OCI-LY7 (cell line): ENCODE measurements at regions not wholly inside any gene's neighbourhood (a gene's known extent, or its start where the extent isn't known, plus 50 kb on each side); places are given as distances from the start of the nearest gene placed in this dataset.

ENCODE experiments used
- EZH2phosphoT487 ChIP-seq: fragments of 200-600 bp; sonication (generic); IDR thresholded peaks from 2 replicates; pipeline ENCODE4 v1.6.1; 2018; ENCODE audit warnings: low read depth, borderline replicate concordance, mild to moderate bottlenecking, mixed run types, antibody characterized with exemption, low read length, moderate library complexity, mixed read lengths
- TF ChIP-seq, protein P1 (sequence below): fragments of 200-600 bp; sonication (generic); conservative IDR thresholded peaks from 2 replicates; pipeline ENCODE4 v1.5.1; 2014; ENCODE audit warnings: mild to moderate bottlenecking, antibody characterized with exemption, low read length, moderate library complexity, mixed read lengths

GRCh38 chr4:11675051-11675800 lies 246.5 kb upstream of the HS3ST1 start:
- TF ChIP-seq, protein P1, sequence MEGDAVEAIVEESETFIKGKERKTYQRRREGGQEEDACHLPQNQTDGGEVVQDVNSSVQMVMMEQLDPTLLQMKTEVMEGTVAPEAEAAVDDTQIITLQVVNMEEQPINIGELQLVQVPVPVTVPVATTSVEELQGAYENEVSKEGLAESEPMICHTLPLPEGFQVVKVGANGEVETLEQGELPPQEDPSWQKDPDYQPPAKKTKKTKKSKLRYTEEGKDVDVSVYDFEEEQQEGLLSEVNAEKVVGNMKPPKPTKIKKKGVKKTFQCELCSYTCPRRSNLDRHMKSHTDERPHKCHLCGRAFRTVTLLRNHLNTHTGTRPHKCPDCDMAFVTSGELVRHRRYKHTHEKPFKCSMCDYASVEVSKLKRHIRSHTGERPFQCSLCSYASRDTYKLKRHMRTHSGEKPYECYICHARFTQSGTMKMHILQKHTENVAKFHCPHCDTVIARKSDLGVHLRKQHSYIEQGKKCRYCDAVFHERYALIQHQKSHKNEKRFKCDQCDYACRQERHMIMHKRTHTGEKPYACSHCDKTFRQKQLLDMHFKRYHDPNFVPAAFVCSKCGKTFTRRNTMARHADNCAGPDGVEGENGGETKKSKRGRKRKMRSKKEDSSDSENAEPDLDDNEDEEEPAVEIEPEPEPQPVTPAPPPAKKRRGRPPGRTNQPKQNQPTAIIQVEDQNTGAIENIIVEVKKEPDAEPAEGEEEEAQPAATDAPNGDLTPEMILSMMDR, result no peak
- no peak for TF ChIP-seq EZH2phosphoT487
